ENCODE measurements at regions not wholly inside any gene's neighbourhood (a gene's known extent, or its start where the extent isn't known, plus 50 kb on each side); places are given as distances from the start of the nearest gene placed in this dataset.

DNA sequence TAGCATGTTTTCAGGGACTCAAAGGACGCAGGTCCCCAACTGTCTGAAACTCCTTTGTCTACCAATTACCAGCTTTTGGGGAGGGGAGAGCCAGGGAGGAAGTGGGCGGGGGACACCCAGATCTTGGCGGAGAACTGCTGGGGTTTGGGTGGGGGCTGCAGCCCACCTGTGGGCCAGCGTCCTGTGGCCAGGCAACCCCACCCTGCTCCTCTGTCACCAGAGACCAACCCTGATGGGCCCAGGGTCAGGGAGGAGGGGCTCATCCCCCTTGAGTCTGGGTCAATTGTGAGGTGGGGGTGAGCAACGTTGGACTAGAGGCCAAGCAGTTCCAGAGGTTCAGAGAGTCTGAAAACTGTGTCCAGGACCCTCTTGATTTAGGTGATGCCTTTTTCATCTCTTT lies 96.1 kb upstream of the TARDBP start:
- TF ChIP-seq, protein P1, sequence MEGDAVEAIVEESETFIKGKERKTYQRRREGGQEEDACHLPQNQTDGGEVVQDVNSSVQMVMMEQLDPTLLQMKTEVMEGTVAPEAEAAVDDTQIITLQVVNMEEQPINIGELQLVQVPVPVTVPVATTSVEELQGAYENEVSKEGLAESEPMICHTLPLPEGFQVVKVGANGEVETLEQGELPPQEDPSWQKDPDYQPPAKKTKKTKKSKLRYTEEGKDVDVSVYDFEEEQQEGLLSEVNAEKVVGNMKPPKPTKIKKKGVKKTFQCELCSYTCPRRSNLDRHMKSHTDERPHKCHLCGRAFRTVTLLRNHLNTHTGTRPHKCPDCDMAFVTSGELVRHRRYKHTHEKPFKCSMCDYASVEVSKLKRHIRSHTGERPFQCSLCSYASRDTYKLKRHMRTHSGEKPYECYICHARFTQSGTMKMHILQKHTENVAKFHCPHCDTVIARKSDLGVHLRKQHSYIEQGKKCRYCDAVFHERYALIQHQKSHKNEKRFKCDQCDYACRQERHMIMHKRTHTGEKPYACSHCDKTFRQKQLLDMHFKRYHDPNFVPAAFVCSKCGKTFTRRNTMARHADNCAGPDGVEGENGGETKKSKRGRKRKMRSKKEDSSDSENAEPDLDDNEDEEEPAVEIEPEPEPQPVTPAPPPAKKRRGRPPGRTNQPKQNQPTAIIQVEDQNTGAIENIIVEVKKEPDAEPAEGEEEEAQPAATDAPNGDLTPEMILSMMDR (conservative IDR thresholded peaks at IDR 0.05): no peak
- no peak for TF ChIP-seq ZFX (IDR thresholded peaks at IDR 0.05)

Measured in C4-2B (cell line).